GM21717 (cell line): ENCODE measurements at regions not wholly inside any gene's neighbourhood (a gene's known extent, or its start where the extent isn't known, plus 50 kb on each side); places are given as distances from the start of the nearest gene placed in this dataset.

ENCODE experiments used
- ATAC-seq: cut with Tn5 transposase; IDR thresholded peaks from one replicate; pipeline ENCODE4 v1.9.1; 2021; ENCODE audit warnings: mild to moderate bottlenecking, moderate library complexity; ENCODE audit not compliant: unreplicated experiment

GRCh38 chr18:68035774-68036522 lies 519.4 kb upstream of the DSEL start:
- no peak for ATAC-seq

- no peak for ATAC-seq
These were observed 517.8 kb upstream of the DSEL start for GRCh38 chr18:68034296-68034695.

- ATAC-seq: no peak
These were observed 516.9 kb upstream of the DSEL start for GRCh38 chr18:68033466-68033865.

- ATAC-seq: no peak
These were observed 508.2 kb upstream of the DSEL start for GRCh38 chr18:68024716-68025115.

GRCh38 chr18:68017385-68017784 lies 500.9 kb upstream of the DSEL start:
- ATAC-seq: no peak

- no peak for ATAC-seq
These were observed 481.0 kb upstream of the DSEL start for GRCh38 chr18:67997496-67997895.

- no peak for ATAC-seq
These were observed 479.2 kb upstream of the DSEL start for GRCh38 chr18:67995769-67996168.

GRCh38 chr18:67980241-67980640 lies 463.7 kb upstream of the DSEL start:
- no peak for ATAC-seq

GRCh38 chr18:67977067-67977616 lies 460.6 kb upstream of the DSEL start:
- ATAC-seq: no peak

GRCh38 chr18:67973916-67974315 lies 457.4 kb upstream of the DSEL start:
- no peak for ATAC-seq

- ATAC-seq: no peak
These were observed 452.9 kb upstream of the DSEL start for GRCh38 chr18:67969458-67969857.

- no peak for ATAC-seq
These were observed 449.7 kb upstream of the DSEL start for GRCh38 chr18:67966224-67966623.

- ATAC-seq: no peak
These were observed 447.9 kb upstream of the DSEL start for GRCh38 chr18:67964462-67964861.

GRCh38 chr18:67961701-67962440 lies 445.4 kb upstream of the DSEL start:
- ATAC-seq: no peak

GRCh38 chr18:67957684-67958083 lies 441.2 kb upstream of the DSEL start:
- no peak for ATAC-seq

- no peak for ATAC-seq
These were observed 438.1 kb upstream of the DSEL start for GRCh38 chr18:67954594-67954993.

GRCh38 chr18:67951137-67951536 lies 434.6 kb upstream of the DSEL start:
- ATAC-seq: no peak

- ATAC-seq: no peak
These were observed 422.1 kb upstream of the DSEL start for GRCh38 chr18:67938660-67939059.

- no peak for ATAC-seq
These were observed 419.1 kb upstream of the DSEL start for GRCh38 chr18:67935638-67936037.

GRCh38 chr18:67933271-67933670 lies 416.8 kb upstream of the DSEL start:
- no peak for ATAC-seq

GRCh38 chr18:67932271-67932670 lies 415.8 kb upstream of the DSEL start:
- no peak for ATAC-seq
